NCI-H2029 (cell line): ENCODE measurements at regions not wholly inside any gene's neighbourhood (a gene's known extent, or its start where the extent isn't known, plus 50 kb on each side); places are given as distances from the start of the nearest gene placed in this dataset.

Source experiments
- DNase-seq: peaks from one replicate; lab custom pipeline; 2025; lab: John Stamatoyannopoulos, UW

DNA sequence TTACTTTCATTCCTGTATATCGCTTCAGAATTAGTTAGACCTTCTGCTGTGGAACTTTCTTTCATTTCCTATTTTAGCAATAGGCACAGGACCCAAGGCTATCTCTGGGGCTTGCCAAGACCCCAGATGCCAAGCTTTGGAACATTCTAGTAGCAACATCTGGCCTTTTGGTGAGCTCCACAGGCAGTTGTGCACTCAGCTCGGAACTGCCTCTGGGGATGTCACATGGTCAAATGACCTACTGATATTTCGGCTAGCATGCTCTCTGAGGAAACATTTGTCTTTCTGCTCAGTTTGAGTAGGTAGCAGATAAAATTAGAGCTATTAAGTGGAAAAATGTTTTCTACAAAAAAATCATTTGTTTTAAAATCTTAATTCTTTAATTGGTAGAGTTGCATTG lies 76.6 kb upstream of the ITGA4 start:
- no peak for DNase-seq

GRCh38 chr2:181384923-181385322 lies 72.3 kb upstream of the ITGA4 start:
- no peak for DNase-seq

DNA sequence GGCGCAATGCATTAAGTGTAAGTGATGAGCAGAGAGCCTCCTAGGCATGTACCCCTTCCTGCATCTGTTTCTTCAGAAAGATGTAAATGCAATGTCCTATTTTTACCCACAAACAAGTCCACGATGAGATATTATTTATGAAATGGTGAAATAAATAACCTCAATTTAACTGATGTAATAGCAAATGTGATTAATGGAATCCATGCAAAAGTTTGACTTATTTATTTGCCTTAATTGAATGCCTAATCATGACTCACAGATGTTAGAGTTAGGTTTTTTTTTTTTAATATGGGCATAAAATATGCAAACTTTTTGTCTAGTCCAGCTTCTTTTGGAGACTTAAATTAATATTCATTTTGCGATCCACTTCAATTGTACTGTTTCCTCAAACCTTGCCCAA lies 67.7 kb upstream of the ITGA4 start:
- DNase-seq: no peak

DNA sequence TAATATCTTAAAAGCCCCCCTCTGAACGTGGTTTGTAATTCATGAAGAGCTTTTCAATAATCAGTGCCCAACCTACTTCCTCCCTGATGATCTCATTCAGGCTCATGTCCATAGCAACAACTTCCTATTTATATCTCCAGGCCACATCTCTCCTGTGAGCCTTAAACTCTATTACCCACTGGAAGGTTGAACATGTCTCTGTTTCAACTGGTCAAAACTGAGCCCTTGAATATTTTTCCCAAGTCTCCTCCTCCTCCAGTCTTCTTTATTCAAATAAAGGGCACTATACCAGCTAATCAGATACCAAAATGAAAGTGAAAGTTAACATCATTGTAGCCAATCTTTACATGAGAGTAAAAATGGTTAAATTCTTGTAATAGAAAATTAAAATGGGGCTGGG lies 63.7 kb upstream of the ITGA4 start:
- DNase-seq: peak; percentile 63

DNA sequence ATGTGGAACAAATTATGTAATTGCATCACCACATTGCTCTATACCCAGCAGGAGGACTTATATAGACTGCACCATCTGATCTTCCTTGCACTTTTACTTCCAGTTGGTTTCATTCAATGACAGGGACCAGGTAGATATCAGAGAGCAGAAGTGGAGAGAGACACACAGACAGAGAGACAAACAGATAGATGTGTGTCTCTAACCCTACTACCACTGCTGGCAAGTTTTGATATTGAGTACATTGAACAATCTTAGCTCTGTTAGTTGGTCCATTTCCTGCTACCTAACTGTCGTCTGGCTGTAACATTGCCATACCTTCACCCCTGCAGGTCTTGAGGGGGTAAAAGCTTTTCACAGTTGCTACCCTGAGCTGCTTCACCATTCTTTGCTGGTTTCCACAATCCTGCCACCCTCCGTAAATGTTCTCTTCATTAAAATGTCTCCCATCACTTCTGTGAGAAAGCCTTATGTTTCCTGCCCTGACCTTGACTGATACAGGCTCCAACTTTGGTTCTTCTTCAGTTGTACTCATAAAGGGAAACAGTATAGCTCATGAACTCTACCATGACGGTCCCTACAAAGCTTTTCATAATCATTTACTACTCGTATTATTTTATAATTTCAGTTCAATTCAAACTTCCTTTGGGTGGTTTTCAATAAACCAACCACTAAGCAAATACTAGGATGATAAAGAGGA lies 62.3 kb upstream of the ITGA4 start:
- no peak for DNase-seq

DNA sequence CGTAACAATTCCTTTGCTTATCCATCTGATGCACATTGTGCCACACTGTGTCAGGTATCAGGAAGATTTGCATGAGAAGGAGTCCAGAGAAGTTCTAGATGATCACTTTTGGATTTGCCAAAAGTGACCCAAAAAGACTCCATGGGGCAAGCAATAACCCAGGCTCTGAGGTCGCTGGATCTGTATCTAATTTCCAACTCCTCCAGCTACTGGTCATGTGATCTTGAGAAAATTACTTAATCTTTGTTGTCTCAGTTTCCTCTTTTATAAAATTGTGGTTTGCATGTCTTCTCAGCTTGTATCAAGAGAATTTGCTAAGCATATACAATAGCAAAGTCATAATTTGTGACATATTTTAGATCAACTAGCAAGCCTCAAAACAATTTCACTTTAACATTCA lies 61.3 kb upstream of the ITGA4 start:
- no peak for DNase-seq

- DNase-seq: no peak
These were observed 60.7 kb upstream of the ITGA4 start for GRCh38 chr2:181396256-181397123.

- no peak for DNase-seq
These were observed 59.9 kb upstream of the ITGA4 start for GRCh38 chr2:181397331-181397730.

DNA sequence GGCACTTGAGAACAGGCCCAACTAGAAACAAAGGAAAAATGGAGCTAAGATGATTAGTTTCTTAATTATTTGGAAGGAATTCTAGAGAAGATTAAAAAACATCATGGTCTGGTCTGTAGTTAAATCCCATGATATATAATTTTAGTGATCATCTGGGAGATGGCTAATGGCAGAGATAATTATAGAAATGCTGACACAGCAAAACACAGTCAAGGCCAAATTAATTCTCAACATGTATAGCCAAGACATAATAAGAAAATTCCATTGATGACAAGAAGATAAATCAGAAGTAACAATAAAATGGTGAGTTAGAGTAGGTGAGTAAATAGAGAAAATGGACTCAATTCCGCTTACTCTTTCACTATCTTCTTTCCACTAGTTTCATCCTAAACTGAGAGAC lies 59.2 kb upstream of the ITGA4 start:
- no peak for DNase-seq

DNA sequence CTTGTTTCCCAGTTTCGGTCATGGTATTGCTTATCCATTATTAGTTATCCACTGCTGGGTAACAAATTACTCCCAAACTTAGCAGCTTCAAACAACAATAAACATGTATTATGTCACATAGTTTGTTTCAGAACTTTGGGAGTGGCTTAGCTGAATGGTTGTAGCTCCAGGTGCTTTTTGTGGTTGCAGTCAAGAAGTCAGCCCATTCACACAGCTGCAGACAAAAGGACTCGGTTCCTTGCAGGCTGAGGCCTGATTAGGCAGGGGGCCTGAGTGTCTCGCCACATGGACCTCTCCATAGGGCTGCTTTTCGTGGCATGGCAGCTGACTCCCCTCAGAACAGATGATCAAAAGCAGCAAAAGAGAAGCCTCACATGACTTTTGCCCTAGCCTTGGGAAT lies 58.2 kb upstream of the ITGA4 start:
- DNase-seq: no peak

GRCh38 chr2:181404472-181404871 lies 52.7 kb upstream of the ITGA4 start:
- no peak for DNase-seq

GRCh38 chr2:181407171-181407570 lies 50.0 kb upstream of the ITGA4 start:
- no peak for DNase-seq
